ENCODE measurements at regions not wholly inside any gene's neighbourhood (a gene's known extent, or its start where the extent isn't known, plus 50 kb on each side); places are given as distances from the start of the nearest gene placed in this dataset.

DNA sequence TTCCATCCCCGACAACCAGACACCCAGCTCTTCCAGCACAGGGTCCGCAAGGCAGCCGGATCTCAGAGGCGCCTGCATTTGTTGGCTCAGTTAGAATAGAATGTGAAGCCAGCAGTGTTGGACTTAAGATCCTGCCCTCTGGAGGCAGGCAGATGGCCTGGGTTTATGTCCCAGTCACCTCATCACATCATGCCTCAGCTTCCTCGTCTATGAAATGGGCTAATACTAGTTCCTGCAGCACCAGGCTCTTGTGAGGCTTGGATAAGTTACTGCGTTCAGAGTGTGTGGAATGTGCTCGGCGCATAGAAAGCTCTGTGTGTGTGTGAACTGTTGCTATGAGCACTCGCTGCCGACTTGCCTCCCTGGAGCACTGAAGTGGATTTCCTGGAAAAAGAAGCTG, 202.5 kb upstream of the GPR26 start:
- Histone ChIP-seq H3K36me3 (no peaks in the 10 kb centered on the region), H3K4me1 (no peaks in the 10 kb centered on the region), H3K27ac (no peak overlapping the region), H3K27me3 (no peaks in the 10 kb centered on the region), H3K9me3 (no peaks in the 10 kb centered on the region), H3K4me3 (no peak overlapping the region)
- intact Hi-C loops (cut with DNase I) = no loop called here
- WGBS, 2 donors = 91 to 93% methylated on average over 10 of the region's 10 CpGs
- TF ChIP-seq EP300 (IDR thresholded peaks at IDR 0.05) = no peak
- TF ChIP-seq POLR2A (IDR thresholded peaks at IDR 0.05) = no peak
- TF ChIP-seq CTCF (IDR thresholded peaks at IDR 0.05) = no peak
- no peak for TF ChIP-seq POLR2AphosphoS5 (IDR thresholded peaks at IDR 0.05)
- DNase-seq = peak; percentile 14

- Histone ChIP-seq H3K27ac (no peak overlapping the region), H3K27me3 (no peaks in the 10 kb centered on the region), H3K4me1 (no peaks in the 10 kb centered on the region), H3K36me3 (no peaks in the 10 kb centered on the region), H3K4me3 (no peak overlapping the region), H3K9me3 (no peaks in the 10 kb centered on the region)
- 48 to 52% methylated on average over 3 of the region's 3 CpGs for WGBS, 2 donors
- no peak for DNase-seq
- intact Hi-C loops (cut with DNase I) = no loop called here
- TF ChIP-seq POLR2A (IDR thresholded peaks at IDR 0.05) (no peak), CTCF (IDR thresholded peaks at IDR 0.05) (no peak), EP300 (IDR thresholded peaks at IDR 0.05) (no peak), POLR2AphosphoS5 (IDR thresholded peaks at IDR 0.05) (no peak)
Observed at GRCh38 chr10:123464430-123465323, 201.5 kb upstream of the GPR26 start.

DNA sequence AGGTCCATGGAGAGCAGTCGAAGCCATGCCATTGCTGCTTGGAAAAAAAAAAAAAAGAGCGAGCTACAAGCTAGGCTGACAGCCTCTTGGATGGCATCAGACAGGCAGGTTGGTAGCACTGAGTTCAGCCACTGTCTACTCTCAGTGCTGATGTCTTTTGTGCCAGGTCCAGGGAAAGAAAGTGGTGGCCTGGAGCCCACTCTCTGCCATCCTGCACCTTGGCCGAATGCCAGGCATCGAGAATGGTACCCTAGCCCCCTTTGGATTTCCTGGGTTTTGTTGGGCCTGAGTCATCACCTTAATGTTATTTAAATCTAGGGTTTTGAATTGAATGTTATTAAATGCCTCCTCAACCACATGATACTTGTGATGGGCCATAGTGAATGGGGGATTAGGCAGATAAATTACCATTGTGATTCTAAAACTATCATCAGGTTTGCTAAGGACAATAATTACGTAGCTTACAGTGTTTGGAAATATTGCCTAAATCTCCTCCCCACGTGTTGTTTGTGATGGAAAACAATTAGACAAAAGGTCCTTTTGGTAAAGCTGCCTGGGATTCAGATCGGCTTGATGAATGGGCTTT, 195.7 kb upstream of the GPR26 start:
- no peaks in the 10 kb centered on the region for H3K27me3 ChIP-seq
- no peaks in the 10 kb centered on the region for H3K9me3 ChIP-seq
- DNase-seq = peak; percentile 29
- no peak overlapping the region for H3K27ac ChIP-seq
- intact Hi-C loops (cut with DNase I) = no loop called here
- WGBS, 2 donors = 76 to 81% methylated on average over 7 of the region's 7 CpGs
- H3K4me3 ChIP-seq = no peak overlapping the region
- no peaks in the 10 kb centered on the region for H3K36me3 ChIP-seq
- no peaks in the 10 kb centered on the region for H3K4me1 ChIP-seq
- TF ChIP-seq EP300 (IDR thresholded peaks at IDR 0.05) (no peak), POLR2A (IDR thresholded peaks at IDR 0.05) (no peak), POLR2AphosphoS5 (IDR thresholded peaks at IDR 0.05) (no peak), CTCF (IDR thresholded peaks at IDR 0.05) (no peak)

GRCh38 chr10:123471811-123472210, 194.3 kb upstream of the GPR26 start:
- WGBS, 2 donors = 91% methylated on average over 1 of the region's 1 CpG

More at GRCh38 chr10:123471811-123472210, 194.3 kb upstream of the GPR26 start:
- TF ChIP-seq POLR2AphosphoS5 (IDR thresholded peaks at IDR 0.05) (no peak), CTCF (IDR thresholded peaks at IDR 0.05) (no peak), EP300 (IDR thresholded peaks at IDR 0.05) (no peak), POLR2A (IDR thresholded peaks at IDR 0.05) (no peak)
- DNase-seq = no peak
- no peak overlapping the region for H3K4me3 ChIP-seq
- no peaks in the 10 kb centered on the region for H3K27me3 ChIP-seq
- H3K9me3 ChIP-seq = no peaks in the 10 kb centered on the region
- no peaks in the 10 kb centered on the region for H3K4me1 ChIP-seq
- intact Hi-C loops (cut with DNase I) = no loop called here
- H3K27ac ChIP-seq = no peak overlapping the region
- H3K36me3 ChIP-seq = no peaks in the 10 kb centered on the region

Measured in sigmoid colon (tissue), 6 donors.